Fibroblast of lung (primary cell): ENCODE measurements at regions not wholly inside any gene's neighbourhood (a gene's known extent, or its start where the extent isn't known, plus 50 kb on each side); places are given as distances from the start of the nearest gene placed in this dataset.

Experiments
- DNase-seq, 2 donors: peaks; one replicate each; pipeline versions ENCODE4 v3.0.0 to v3.0.0-alpha.2; 2010; ENCODE audit warnings: low read depth in 2 of 2
- H2AFZ ChIP-seq: 2 replicates; pipeline ENCODE4 v1.5.1; 2012; ENCODE audit warnings: low read length, control low read depth, inconsistent platforms
- H3K27ac ChIP-seq: 2 replicates; pipeline ENCODE4 v1.5.1; 2011; ENCODE audit warnings: low read length, control low read depth; ENCODE audit not compliant: insufficient read depth
- H3K27me3 ChIP-seq: 2 replicates; pipeline ENCODE4 v1.5.1; 2011; ENCODE audit warnings: mild to moderate bottlenecking, low read length; ENCODE audit not compliant: control insufficient read depth, insufficient read depth
- H3K36me3 ChIP-seq: 2 replicates; pipeline ENCODE4 v1.5.1; 2011; ENCODE audit warnings: low read length; ENCODE audit not compliant: control insufficient read depth, insufficient read depth
- H3K4me1 ChIP-seq: 2 replicates; pipeline ENCODE4 v1.5.1; 2011; ENCODE audit warnings: low read length; ENCODE audit not compliant: control insufficient read depth, insufficient read depth; ENCODE audit errors: extremely low read depth
- H3K4me2 ChIP-seq: 2 replicates; pipeline ENCODE4 v1.5.1; 2011; ENCODE audit warnings: low read length, control low read depth; ENCODE audit not compliant: insufficient read depth; ENCODE audit errors: extremely low read depth
- H3K4me3 ChIP-seq, 4 experiments: fragments of 200-600 bp in 1 of 4; sonication (generic) in 1 of 4; replicated peaks in 1 of 4; 2 replicates each; pipeline ENCODE4 v1.5.1; 2011 to 2016; ENCODE audit warnings: low read length in 4 of 4, low read depth in 3 of 4, mild to moderate bottlenecking in 3 of 4, control low read depth in 2 of 4, inconsistent platforms in 1 of 4, mixed read lengths in 1 of 4; ENCODE audit not compliant: insufficient read depth in 1 of 4; ENCODE audit errors: control extremely low read depth in 1 of 4
- H3K79me2 ChIP-seq: 2 replicates; pipeline ENCODE4 v1.5.1; 2012; ENCODE audit warnings: mild to moderate bottlenecking, low read length, inconsistent platforms; ENCODE audit not compliant: control insufficient read depth, insufficient read depth
- H3K9ac ChIP-seq: 2 replicates; pipeline ENCODE4 v1.5.1; 2011; ENCODE audit warnings: mild to moderate bottlenecking, low read length, control low read depth; ENCODE audit not compliant: insufficient read depth
- H3K9me3 ChIP-seq: 2 replicates; pipeline ENCODE4 v1.5.1; 2012; ENCODE audit warnings: low read depth, low read length; ENCODE audit not compliant: control insufficient read depth, insufficient read depth
- H4K20me1 ChIP-seq: 2 replicates; pipeline ENCODE4 v1.5.1; 2011; ENCODE audit warnings: low read length; ENCODE audit not compliant: control insufficient read depth, insufficient read depth; ENCODE audit errors: extremely low read depth
- EZH2 ChIP-seq: IDR thresholded peaks from 2 replicates; pipeline ENCODE4 v1.5.1; 2012; ENCODE audit warnings: low read length, control low read depth, mild to moderate bottlenecking; ENCODE audit errors: missing control alignments
- TF ChIP-seq, protein P1 (sequence below), 2 donors: IDR thresholded peaks in 1 of 2; conservative IDR thresholded peaks in 1 of 2; 1 replicate in 1 of 2; 2 replicates in 1 of 2; pipeline ENCODE4 v1.5.1; 2011 to 2012; ENCODE audit warnings: low read length in 2 of 2, control low read depth in 1 of 2, inconsistent platforms in 1 of 2, low read depth in 1 of 2, mild to moderate bottlenecking in 1 of 2

DNA sequence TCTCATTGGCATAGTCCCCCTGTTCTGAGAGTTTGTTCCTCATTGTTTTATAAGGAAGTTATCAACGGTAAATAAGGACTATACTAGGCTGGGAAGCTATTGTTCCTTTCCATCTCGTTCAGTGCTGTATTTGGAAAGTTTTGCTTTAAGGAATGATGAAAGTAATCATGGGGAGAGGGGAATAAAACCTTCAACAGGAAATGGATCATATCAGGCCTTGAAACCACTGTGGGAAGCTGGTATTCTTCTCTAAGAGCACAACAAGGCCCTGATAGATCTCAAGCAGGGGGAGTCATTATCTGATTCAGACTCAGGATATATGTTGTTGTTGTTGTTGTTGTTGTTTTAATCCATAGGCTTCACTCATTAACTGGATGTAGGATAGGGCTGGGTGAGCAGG, 474.5 kb downstream of the ENC1 start:
- no peak overlapping the region for H3K27ac ChIP-seq
- no peak overlapping the region for H2AFZ ChIP-seq
- no peaks in the 10 kb centered on the region for H3K27me3 ChIP-seq
- DNase-seq, result peak in 1 of 2 donors; percentile 63
- peaks cover 2% of the 10 kb centered on the region for H3K4me1 ChIP-seq
- H3K4me3 ChIP-seq, result no peak overlapping the region
- no peaks in the 10 kb centered on the region for H3K9me3 ChIP-seq
- no peaks in the 10 kb centered on the region for H3K36me3 ChIP-seq
- H3K9ac ChIP-seq, result no peak overlapping the region
- no peak overlapping the region for H3K4me2 ChIP-seq
- H3K79me2 ChIP-seq, result no peaks in the 10 kb centered on the region
- no peaks in the 10 kb centered on the region for H4K20me1 ChIP-seq
- TF ChIP-seq, protein P1, sequence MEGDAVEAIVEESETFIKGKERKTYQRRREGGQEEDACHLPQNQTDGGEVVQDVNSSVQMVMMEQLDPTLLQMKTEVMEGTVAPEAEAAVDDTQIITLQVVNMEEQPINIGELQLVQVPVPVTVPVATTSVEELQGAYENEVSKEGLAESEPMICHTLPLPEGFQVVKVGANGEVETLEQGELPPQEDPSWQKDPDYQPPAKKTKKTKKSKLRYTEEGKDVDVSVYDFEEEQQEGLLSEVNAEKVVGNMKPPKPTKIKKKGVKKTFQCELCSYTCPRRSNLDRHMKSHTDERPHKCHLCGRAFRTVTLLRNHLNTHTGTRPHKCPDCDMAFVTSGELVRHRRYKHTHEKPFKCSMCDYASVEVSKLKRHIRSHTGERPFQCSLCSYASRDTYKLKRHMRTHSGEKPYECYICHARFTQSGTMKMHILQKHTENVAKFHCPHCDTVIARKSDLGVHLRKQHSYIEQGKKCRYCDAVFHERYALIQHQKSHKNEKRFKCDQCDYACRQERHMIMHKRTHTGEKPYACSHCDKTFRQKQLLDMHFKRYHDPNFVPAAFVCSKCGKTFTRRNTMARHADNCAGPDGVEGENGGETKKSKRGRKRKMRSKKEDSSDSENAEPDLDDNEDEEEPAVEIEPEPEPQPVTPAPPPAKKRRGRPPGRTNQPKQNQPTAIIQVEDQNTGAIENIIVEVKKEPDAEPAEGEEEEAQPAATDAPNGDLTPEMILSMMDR (conservative IDR thresholded peaks at IDR 0.05 in 1 of 2, IDR thresholded peaks at IDR 0.05 in 1 of 2; ENCODE audit: low read depth in 1 of 2, low read length in 2 of 2), result no peak
- no peak for TF ChIP-seq EZH2

DNA sequence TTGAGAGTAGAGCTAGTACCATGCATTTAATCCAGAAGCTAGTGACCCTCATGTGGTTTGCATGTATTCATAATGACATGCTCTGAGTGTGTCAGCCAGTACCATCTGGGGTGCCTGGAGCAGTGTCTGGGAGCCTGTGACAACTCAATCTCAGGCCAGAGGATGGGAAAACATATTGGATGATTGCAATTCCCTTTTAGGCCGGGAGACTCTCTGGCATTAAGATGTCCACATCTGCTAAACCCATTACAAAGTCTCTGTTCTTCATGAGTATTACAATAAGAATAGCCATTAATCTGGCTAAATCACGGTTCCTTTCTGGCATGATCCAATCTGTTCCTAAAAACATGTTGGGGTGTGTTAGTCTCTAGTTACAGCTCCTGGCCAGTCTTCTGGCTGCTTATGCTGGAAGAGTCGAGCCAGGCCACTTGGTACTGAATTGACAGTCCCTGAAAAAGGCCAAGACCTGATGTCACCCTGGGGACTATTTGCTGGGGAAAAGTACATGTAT, 475.7 kb downstream of the ENC1 start:
- H3K36me3 ChIP-seq, result no peaks in the 10 kb centered on the region
- H3K79me2 ChIP-seq, result no peaks in the 10 kb centered on the region
- H3K27ac ChIP-seq, result no peak overlapping the region
- H3K9ac ChIP-seq, result no peak overlapping the region
- no peak for DNase-seq
- no peak overlapping the region for H2AFZ ChIP-seq
- no peak overlapping the region for H3K4me3 ChIP-seq
- H3K4me2 ChIP-seq, result no peak overlapping the region
- peaks cover 2% of the 10 kb centered on the region for H3K4me1 ChIP-seq
- no peaks in the 10 kb centered on the region for H3K9me3 ChIP-seq
- TF ChIP-seq, protein P1 (conservative IDR thresholded peaks at IDR 0.05 in 1 of 2, IDR thresholded peaks at IDR 0.05 in 1 of 2; ENCODE audit: low read depth in 1 of 2, low read length in 2 of 2), result no peak
- TF ChIP-seq EZH2, result no peak
- no peaks in the 10 kb centered on the region for H3K27me3 ChIP-seq
- no peaks in the 10 kb centered on the region for H4K20me1 ChIP-seq

DNA sequence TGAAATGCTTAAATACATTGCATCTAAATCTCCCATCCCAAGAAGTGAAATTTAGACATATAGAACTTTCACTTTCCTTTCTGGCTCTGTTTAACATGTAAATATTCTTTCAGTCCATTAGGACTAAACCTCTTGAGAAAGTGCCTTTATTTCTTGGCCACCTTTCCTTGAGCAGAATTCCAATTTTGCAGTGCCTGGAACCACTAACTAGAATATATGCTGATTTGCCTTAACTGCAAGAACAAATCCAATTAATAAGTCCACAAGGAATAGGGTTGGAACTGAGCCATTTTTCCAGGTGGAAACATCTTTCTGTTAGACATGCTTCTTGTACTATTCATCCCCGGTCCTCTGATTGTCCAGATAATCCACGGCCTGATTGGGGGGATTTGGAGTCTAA, 478.0 kb downstream of the ENC1 start:
- Histone ChIP-seq H3K9me3 (no peaks in the 10 kb centered on the region), H2AFZ (no peak overlapping the region), H3K9ac (no peak overlapping the region), H3K79me2 (no peaks in the 10 kb centered on the region), H4K20me1 (no peaks in the 10 kb centered on the region), H3K27ac (no peak overlapping the region), H3K27me3 (no peaks in the 10 kb centered on the region), H3K4me1 (peaks cover 2% of the 10 kb centered on the region), H3K4me3 (no peak overlapping the region), H3K4me2 (no peak overlapping the region), H3K36me3 (no peaks in the 10 kb centered on the region)
- DNase-seq, result no peak
- TF ChIP-seq, protein P1 (conservative IDR thresholded peaks at IDR 0.05 in 1 of 2, IDR thresholded peaks at IDR 0.05 in 1 of 2; ENCODE audit: low read depth in 1 of 2, low read length in 2 of 2), result no peak
- TF ChIP-seq EZH2, result no peak
